Activated CD4-positive, alpha-beta T cell treated with anti-CD3 and anti-CD28 coated beads, Interleukin-2, amount 10 ng/mL, durations not matched to agents 7 days and 5 days (primary cell): ENCODE measurements at regions not wholly inside any gene's neighbourhood (a gene's known extent, or its start where the extent isn't known, plus 50 kb on each side); places are given as distances from the start of the nearest gene placed in this dataset.
"Not testable (repeated sequence)": the region's sequence is repeated elsewhere in the genome, so short reads cannot be mapped to it uniquely, and the experiment has no call there.

Experiments used
- CTCF ChIA-PET: fragments of 350-600 bp; sonication (Branson Sonifier 250); formaldehyde crosslinking; loops from one replicate; lab custom pipeline; 2021; ENCODE audit warnings: antibody characterized with exemption; lab: Charles Lee
- POLR2A ChIA-PET: fragments of 350-600 bp; sonication (Branson Sonifier 250); formaldehyde crosslinking; loops from one replicate; lab custom pipeline; 2021; ENCODE audit warnings: antibody characterized with exemption; lab: Charles Lee
- DNase-seq: peaks from one replicate; pipeline ENCODE4 v3.0.0-alpha.2; 2020
- H3K27ac Mint-ChIP-seq: one replicate; pipeline ENCODE4 v1.8.0; 2021; ENCODE audit warnings: mild to moderate bottlenecking, moderate library complexity, mixed read lengths
- H3K27me3 Mint-ChIP-seq: one replicate; pipeline ENCODE4 v1.8.0; 2021; ENCODE audit warnings: mixed read lengths
- H3K36me3 Mint-ChIP-seq: one replicate; pipeline ENCODE4 v1.8.0; 2021; ENCODE audit warnings: low read depth, mixed read lengths
- H3K4me1 Mint-ChIP-seq: one replicate; pipeline ENCODE4 v1.8.0; 2021; ENCODE audit warnings: mixed read lengths
- H3K4me3 Mint-ChIP-seq: one replicate; pipeline ENCODE4 v1.8.0; 2021; ENCODE audit warnings: mild to moderate bottlenecking, moderate library complexity, mixed read lengths
- H3K9me3 Mint-ChIP-seq: one replicate; pipeline ENCODE4 v1.8.0; 2021; ENCODE audit warnings: mixed read lengths

DNA sequence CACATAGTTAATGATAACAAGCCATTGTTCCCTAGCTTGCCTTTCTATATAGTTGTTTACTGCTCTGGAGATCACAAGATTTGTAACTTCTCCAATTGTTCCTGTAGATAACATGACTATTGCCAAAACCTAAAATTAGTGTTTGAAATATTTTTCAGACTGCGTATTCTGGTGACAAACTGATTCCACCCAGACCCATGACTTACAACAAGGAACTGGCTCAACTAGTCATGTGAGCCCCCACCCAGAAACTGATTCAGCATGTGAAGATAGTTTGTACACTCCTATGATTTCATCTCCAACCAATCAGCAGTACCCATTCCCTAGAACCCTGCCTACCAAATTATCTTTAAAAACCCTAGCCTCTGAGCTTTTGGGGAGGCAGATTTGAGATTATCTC is 131.4 kb upstream of the BCL9 start:
- POLR2A ChIA-PET = interaction anchor here (0.8 kb wide), 1 partner anchor 9 kb away, joined by 4 read pairs; no protein-coding TSS in a partner anchor
- no peak for DNase-seq
- CTCF ChIA-PET = no interaction called here
- Mint-ChIP-seq H3K27ac (no peak overlapping the region), H3K4me1 (no peaks in the 10 kb centered on the region), H3K4me3 (no peak overlapping the region), H3K36me3 (no peaks in the 10 kb centered on the region), H3K9me3 (peaks cover 6% of the 10 kb centered on the region), H3K27me3 (peaks cover 9% of the 10 kb centered on the region)

DNA sequence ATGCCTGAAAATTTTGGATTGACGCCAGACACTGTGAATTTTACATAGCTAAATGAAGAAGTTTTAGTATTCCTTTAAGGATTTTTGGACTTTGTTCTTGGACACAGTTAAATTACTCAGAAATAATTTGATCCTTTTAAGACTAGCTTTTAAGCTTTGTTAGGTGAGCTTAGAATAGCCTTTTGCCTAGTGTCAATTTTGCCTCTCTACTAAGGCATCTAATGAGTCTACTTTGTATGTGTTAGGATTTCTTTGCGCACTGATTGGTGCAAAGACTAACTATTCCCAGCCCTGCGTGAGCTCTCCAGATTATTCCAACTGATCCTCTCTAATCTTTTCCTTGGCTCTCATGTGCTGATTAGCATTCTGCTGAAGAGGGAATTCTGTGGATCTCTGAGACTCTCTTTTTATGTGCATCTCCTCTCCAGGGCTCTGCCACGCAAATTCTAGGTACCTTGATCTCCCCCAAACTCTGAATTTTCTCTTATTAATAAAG is 128.1 kb upstream of the BCL9 start:
- H3K27ac Mint-ChIP-seq = no peak overlapping the region
- CTCF ChIA-PET = no interaction called here
- peaks cover 5% of the 10 kb centered on the region for H3K9me3 Mint-ChIP-seq
- POLR2A ChIA-PET = no interaction called here
- H3K27me3 Mint-ChIP-seq = peaks cover 14% of the 10 kb centered on the region
- H3K36me3 Mint-ChIP-seq = no peaks in the 10 kb centered on the region
- DNase-seq = no peak
- H3K4me1 Mint-ChIP-seq = no peaks in the 10 kb centered on the region
- no peak overlapping the region for H3K4me3 Mint-ChIP-seq

GRCh38 chr1:147414505-147415163 is 126.7 kb upstream of the BCL9 start:
- POLR2A ChIA-PET = no interaction called here
- no peak overlapping the region for H3K27ac Mint-ChIP-seq
- no peaks in the 10 kb centered on the region for H3K36me3 Mint-ChIP-seq
- H3K4me1 Mint-ChIP-seq = no peaks in the 10 kb centered on the region
- H3K27me3 Mint-ChIP-seq = peaks cover 21% of the 10 kb centered on the region
- H3K9me3 Mint-ChIP-seq = peaks cover 2% of the 10 kb centered on the region
- DNase-seq = no peak
- no peak overlapping the region for H3K4me3 Mint-ChIP-seq
- CTCF ChIA-PET = no interaction called here

DNA sequence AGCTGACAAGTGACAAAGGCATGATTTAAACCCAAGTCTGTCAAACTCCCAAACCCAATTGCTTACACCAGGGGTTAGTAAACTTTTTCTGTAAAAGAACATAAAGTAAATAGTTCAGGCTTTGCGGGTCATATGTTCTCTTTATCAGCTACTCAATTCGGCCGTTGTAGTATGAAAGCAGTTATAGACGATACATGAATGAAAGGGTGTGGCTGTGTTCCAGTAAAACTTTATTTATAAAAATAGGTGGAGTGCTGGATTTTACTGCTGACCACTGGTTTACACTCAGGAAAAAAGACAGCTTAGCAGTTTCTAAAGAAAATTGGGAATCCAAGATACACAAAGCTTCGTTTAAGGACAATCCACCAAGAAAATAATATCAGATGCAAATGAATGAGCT is 124.3 kb upstream of the BCL9 start:
- no peaks in the 10 kb centered on the region for H3K36me3 Mint-ChIP-seq
- H3K4me3 Mint-ChIP-seq = no peak overlapping the region
- peaks cover 20% of the 10 kb centered on the region for H3K27me3 Mint-ChIP-seq
- H3K9me3 Mint-ChIP-seq = no peaks in the 10 kb centered on the region
- DNase-seq = no peak
- no peak overlapping the region for H3K27ac Mint-ChIP-seq
- ChIA-PET POLR2A (no interaction called here), CTCF (no interaction called here)
- H3K4me1 Mint-ChIP-seq = no peaks in the 10 kb centered on the region

DNA sequence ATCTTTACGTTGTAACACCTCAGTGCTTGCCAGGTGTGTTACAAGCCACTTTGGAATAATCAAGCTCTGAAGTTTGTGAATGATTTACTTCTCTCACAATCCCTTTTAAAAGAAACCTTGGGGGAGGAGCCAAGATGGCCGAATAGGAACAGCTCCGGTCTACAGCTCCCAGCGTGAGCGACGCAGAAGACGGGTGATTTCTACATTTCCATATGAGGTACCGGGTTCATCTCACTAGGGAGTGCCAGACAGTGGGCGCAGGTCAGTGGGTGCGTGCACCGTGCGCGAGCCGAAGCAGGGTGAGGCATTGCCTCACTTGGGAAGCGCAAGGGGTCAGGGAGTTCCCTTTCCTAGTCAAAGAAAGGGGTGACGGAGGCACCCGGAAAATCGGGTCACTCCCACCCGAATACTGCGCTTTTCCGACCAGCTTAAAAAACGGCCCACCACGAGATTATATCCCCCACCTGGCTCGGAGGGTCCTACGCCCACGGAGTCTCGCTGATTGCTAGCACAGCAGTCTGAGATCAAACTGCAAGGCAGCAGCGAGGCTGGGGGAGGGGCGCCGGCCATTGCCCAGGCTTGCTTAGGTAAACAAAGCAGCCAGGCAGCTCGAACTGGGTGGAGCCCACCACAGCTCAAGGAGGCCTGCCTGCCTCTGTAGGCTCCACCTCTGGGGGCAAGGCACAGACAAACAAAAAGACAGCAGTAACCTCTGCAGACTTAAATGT is 118.0 kb upstream of the BCL9 start:
- POLR2A ChIA-PET, DNase-seq, CTCF ChIA-PET, H3K4me3 Mint-ChIP-seq, H3K4me1 Mint-ChIP-seq, H3K27me3 Mint-ChIP-seq, H3K27ac Mint-ChIP-seq, H3K36me3 Mint-ChIP-seq, H3K9me3 Mint-ChIP-seq: not testable (repeated sequence)

- Mint-ChIP-seq H3K27ac (no peak overlapping the region), H3K4me1 (no peaks in the 10 kb centered on the region), H3K4me3 (no peak overlapping the region), H3K9me3 (no peaks in the 10 kb centered on the region), H3K36me3 (no peaks in the 10 kb centered on the region), H3K27me3 (peaks cover 13% of the 10 kb centered on the region)
- CTCF ChIA-PET = interaction anchor here (0.7 to 1.1 kb wide), 2 partner anchors 29 to 405 kb away, joined by 3 read pairs; no protein-coding TSS in a partner anchor
- DNase-seq = no peak
- POLR2A ChIA-PET = no interaction called here
These were observed 106.4 kb upstream of the BCL9 start for GRCh38 chr1:147434921-147435320.

GRCh38 chr1:147444381-147444780 is 96.9 kb upstream of the BCL9 start:
- H3K36me3 Mint-ChIP-seq = no peaks in the 10 kb centered on the region
- peaks cover 26% of the 10 kb centered on the region for H3K9me3 Mint-ChIP-seq
- ChIA-PET CTCF (no interaction called here), POLR2A (no interaction called here)
- H3K4me3 Mint-ChIP-seq = no peak overlapping the region
- H3K27me3 Mint-ChIP-seq = peaks cover 5% of the 10 kb centered on the region
- H3K27ac Mint-ChIP-seq = no peak overlapping the region
- DNase-seq = no peak
- no peaks in the 10 kb centered on the region for H3K4me1 Mint-ChIP-seq

DNA sequence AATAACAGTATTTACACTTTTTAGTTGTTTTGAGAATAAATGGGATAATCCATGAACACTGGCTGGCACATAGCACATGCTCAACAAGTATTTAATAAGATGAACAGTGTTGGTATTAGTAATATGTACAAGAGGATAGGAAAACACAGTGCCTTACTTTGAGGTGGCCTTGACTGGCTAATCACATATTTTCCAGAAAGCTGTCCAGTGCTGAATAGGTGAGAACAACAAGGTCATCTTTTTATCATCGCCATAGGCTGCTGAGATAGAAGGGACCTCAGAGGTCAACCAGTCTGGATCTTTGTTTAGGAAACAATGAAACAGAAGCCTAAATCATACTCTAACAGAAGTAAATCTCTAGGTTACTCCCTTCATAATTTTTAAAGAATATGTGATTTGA is 89.7 kb upstream of the BCL9 start:
- no peak overlapping the region for H3K4me3 Mint-ChIP-seq
- peaks cover 5% of the 10 kb centered on the region for H3K9me3 Mint-ChIP-seq
- no peaks in the 10 kb centered on the region for H3K4me1 Mint-ChIP-seq
- no peak overlapping the region for H3K27ac Mint-ChIP-seq
- no peaks in the 10 kb centered on the region for H3K36me3 Mint-ChIP-seq
- H3K27me3 Mint-ChIP-seq = peaks cover 7% of the 10 kb centered on the region
- CTCF ChIA-PET = no interaction called here
- no peak for DNase-seq
- POLR2A ChIA-PET = no interaction called here

DNA sequence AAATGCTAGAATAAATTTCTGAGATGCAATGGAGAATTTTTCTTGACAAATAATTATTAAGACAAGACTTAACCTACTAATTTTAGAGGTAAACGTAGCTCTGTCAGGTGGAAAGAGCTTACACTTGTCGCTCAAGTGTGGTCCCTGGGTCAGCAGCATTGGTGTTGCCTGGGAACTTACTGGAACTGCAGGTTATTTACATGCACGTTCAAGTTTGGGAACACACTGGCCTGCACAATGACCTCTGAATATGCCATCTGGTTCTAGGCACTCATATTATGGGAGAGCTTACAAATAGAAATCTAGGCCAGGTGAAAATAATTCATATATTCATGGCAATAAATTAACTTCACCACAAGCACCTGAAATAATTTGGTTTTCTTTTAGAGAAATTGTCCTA is 88.5 kb upstream of the BCL9 start:
- CTCF ChIA-PET = no interaction called here
- no peak overlapping the region for H3K27ac Mint-ChIP-seq
- H3K4me1 Mint-ChIP-seq = no peaks in the 10 kb centered on the region
- H3K36me3 Mint-ChIP-seq = no peaks in the 10 kb centered on the region
- POLR2A ChIA-PET = no interaction called here
- no peak for DNase-seq
- H3K4me3 Mint-ChIP-seq = no peak overlapping the region
- peaks cover 5% of the 10 kb centered on the region for H3K27me3 Mint-ChIP-seq
- H3K9me3 Mint-ChIP-seq = peaks cover 2% of the 10 kb centered on the region

DNA sequence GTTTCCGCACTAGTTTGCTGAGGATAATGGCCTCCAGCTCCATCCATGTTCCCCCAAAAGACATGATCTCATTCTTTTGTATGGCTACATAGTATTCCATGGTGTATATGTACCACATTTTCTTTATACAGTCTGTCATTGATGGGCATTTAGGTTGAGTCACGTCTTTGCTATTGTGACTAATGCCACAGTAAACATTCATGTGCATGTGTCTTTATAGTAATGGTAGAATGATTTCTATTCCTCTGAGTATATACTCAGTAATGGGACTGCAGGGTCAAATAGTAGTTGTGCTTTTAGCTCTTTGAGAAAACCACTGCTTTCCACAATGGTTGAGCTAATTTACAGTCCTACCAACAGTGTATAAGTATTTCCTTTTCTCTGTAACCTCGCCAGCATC is 78.3 kb upstream of the BCL9 start:
- Mint-ChIP-seq H3K9me3 (peaks cover 13% of the 10 kb centered on the region), H3K27ac (no peak overlapping the region), H3K4me3 (no peak overlapping the region), H3K4me1 (no peaks in the 10 kb centered on the region), H3K27me3 (peaks cover 64% of the 10 kb centered on the region), H3K36me3 (no peaks in the 10 kb centered on the region)
- ChIA-PET CTCF (interaction anchor here (1.1 kb wide), 1 partner anchor 28 kb away, joined by 3 read pairs; no protein-coding TSS in a partner anchor), POLR2A (no interaction called here)
- DNase-seq = no peak

DNA sequence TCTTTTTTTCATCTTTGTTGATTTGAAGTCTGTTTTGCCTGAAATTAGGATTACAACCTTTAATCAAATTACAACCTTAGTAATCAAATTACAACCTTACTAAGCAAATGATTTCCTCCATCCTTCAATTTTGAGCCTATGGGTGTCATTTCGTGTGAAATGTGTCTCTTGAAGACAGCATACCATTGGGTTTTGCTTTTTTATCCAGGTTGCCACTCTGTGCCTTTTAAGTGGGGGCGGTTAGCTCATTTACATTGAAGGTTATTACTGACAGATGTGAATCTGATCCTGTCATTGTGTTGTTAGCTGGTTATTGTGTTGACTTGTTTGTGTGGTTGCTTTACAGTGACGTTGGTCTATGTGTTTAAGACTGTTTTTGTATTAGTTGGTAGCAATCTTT is 74.8 kb upstream of the BCL9 start:
- POLR2A ChIA-PET = no interaction called here
- H3K9me3 Mint-ChIP-seq = peaks cover 15% of the 10 kb centered on the region
- no peaks in the 10 kb centered on the region for H3K4me1 Mint-ChIP-seq
- no peaks in the 10 kb centered on the region for H3K36me3 Mint-ChIP-seq
- H3K27me3 Mint-ChIP-seq = peaks cover 62% of the 10 kb centered on the region
- DNase-seq = no peak
- CTCF ChIA-PET = no interaction called here
- H3K27ac Mint-ChIP-seq = no peak overlapping the region
- no peak overlapping the region for H3K4me3 Mint-ChIP-seq

- peaks cover 35% of the 10 kb centered on the region for H3K27me3 Mint-ChIP-seq
- CTCF ChIA-PET = no interaction called here
- peaks cover 15% of the 10 kb centered on the region for H3K9me3 Mint-ChIP-seq
These were observed 71.2 kb upstream of the BCL9 start for GRCh38 chr1:147470079-147470478.

DNA sequence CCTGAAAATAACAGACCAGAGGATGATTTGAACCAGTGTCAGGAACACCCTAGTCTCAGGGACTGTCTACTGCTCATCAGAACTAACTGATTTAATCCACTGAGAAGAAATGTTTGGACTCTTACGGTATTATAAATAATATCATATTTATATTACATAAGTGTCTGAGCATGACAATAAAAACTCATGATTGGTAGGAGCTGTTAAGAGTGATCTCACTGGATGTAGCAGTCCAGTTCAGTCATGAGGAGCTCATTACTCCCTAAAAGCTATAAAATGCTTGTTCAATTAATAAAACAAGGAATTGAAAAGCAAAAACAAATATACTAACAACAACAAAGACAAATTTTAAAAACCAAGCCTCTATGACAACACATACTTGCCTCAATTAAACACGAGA is 68.8 kb upstream of the BCL9 start:
- peaks cover 19% of the 10 kb centered on the region for H3K27me3 Mint-ChIP-seq
- no peaks in the 10 kb centered on the region for H3K4me1 Mint-ChIP-seq
- CTCF ChIA-PET = no interaction called here
- peaks cover 6% of the 10 kb centered on the region for H3K9me3 Mint-ChIP-seq
- no peak overlapping the region for H3K27ac Mint-ChIP-seq
- DNase-seq = no peak
- H3K4me3 Mint-ChIP-seq = no peak overlapping the region
- POLR2A ChIA-PET = no interaction called here
- no peaks in the 10 kb centered on the region for H3K36me3 Mint-ChIP-seq

More at GRCh38 chr1:147470079-147470478, 71.2 kb upstream of the BCL9 start:
- no peak for DNase-seq
- H3K4me3 Mint-ChIP-seq = no peak overlapping the region
- H3K36me3 Mint-ChIP-seq = no peaks in the 10 kb centered on the region
- H3K27ac Mint-ChIP-seq = no peak overlapping the region
- POLR2A ChIA-PET = no interaction called here
- no peaks in the 10 kb centered on the region for H3K4me1 Mint-ChIP-seq
